ENCODE measurements at regions not wholly inside any gene's neighbourhood (a gene's known extent, or its start where the extent isn't known, plus 50 kb on each side); places are given as distances from the start of the nearest gene placed in this dataset.

DNA sequence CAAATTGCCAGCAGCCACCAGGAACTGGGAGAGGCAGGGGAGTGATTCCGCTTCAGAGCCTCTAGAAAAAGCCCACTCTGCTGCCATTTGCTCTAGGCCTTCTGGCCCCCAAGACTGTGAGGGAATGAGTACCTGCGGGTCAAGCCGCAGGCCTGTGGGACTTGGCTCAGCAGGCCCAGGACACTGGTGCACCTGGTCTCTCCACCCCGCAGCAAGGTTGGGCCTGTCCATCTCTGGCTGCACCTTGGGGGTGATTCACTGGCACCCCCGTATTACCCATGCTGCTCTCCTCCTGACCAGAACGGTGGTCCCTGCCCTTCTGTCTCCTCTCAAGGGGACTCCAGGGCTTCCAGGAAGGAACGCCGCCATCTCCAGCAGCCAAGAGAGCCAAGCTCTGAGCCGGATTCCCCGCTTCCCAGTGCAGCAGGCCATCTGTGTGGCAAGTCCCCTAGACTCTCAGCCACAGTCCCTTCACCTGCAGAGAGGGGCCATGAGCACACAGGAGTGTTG is 78.4 kb upstream of the OLFM1 start:
- no peaks in the 10 kb centered on the region for H3K9me1 ChIP-seq (ENCODE audit: control insufficient read depth, insufficient read depth, low read length)
- in situ Hi-C loops (cut with MboI), result no loop called here
- DNase-seq (ENCODE audit: extremely low read depth in 1 of 4, low spot score in 3 of 4) (no peak), ATAC-seq (no peak), FAIRE-seq (no peak)
- H3K27ac ChIP-seq (ENCODE audit: extremely low read depth, low read depth, low read length), result no peak overlapping the region
- no peaks in the 10 kb centered on the region for H4K20me1 ChIP-seq (replicated peaks; ENCODE audit: control insufficient read depth, insufficient read depth, low read length)
- no peaks in the 10 kb centered on the region for H3K9me3 ChIP-seq (replicated peaks; ENCODE audit: control insufficient read depth, insufficient read depth, low read depth, low read length)
- CTCF ChIA-PET (ENCODE audit: low intra/inter-chr PET ratio), result no interaction called here
- H3K79me2 ChIP-seq (ENCODE audit: control insufficient read depth, insufficient read depth, low read length), result no peaks in the 10 kb centered on the region
- H3K36me3 ChIP-seq (ENCODE audit: control insufficient read depth, insufficient read depth, low read length), result no peaks in the 10 kb centered on the region
- WGBS (ENCODE audit: insufficient coverage, low coverage, missing lambda C conversion rate), result 2% methylated on average over 7 of the region's 10 CpGs
- no peak for TF ChIP-seq SPI1 (IDR thresholded peaks at IDR 0.05; ENCODE audit: borderline replicate concordance, low read depth, low read length)
- no peak for TF ChIP-seq TAF1 (IDR thresholded peaks at IDR 0.05; ENCODE audit: control insufficient read depth, extremely low read depth, insufficient read depth, low read length, severe bottlenecking)
- no peak for TF ChIP-seq HOXB6 (CRISPR knock-in tag; IDR thresholded peaks at IDR 0.05; ENCODE audit: borderline replicate concordance)
- TF ChIP-seq, protein P1, sequence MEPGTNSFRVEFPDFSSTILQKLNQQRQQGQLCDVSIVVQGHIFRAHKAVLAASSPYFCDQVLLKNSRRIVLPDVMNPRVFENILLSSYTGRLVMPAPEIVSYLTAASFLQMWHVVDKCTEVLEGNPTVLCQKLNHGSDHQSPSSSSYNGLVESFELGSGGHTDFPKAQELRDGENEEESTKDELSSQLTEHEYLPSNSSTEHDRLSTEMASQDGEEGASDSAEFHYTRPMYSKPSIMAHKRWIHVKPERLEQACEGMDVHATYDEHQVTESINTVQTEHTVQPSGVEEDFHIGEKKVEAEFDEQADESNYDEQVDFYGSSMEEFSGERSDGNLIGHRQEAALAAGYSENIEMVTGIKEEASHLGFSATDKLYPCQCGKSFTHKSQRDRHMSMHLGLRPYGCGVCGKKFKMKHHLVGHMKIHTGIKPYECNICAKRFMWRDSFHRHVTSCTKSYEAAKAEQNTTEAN (CRISPR knock-in tag; IDR thresholded peaks at IDR 0.05), result no peak
- TF ChIP-seq RBM22 (IDR thresholded peaks at IDR 0.05; ENCODE audit: low read depth, low read length, poor library complexity, severe bottlenecking), result no peak
- TF ChIP-seq FOSL1 (tag; conservative IDR thresholded peaks at IDR 0.05), result no peak
- TF ChIP-seq PML (IDR thresholded peaks at IDR 0.05; ENCODE audit: low read length), result no peak
- TF ChIP-seq WHSC1 (IDR thresholded peaks at IDR 0.05; ENCODE audit: low read length), result no peak
- no peak for TF ChIP-seq GTF2E2 (tag; IDR thresholded peaks at IDR 0.05)
- no peak for TF ChIP-seq KAT2B (IDR thresholded peaks at IDR 0.05; ENCODE audit: low read depth, low read length)
- TF ChIP-seq, protein P2, sequence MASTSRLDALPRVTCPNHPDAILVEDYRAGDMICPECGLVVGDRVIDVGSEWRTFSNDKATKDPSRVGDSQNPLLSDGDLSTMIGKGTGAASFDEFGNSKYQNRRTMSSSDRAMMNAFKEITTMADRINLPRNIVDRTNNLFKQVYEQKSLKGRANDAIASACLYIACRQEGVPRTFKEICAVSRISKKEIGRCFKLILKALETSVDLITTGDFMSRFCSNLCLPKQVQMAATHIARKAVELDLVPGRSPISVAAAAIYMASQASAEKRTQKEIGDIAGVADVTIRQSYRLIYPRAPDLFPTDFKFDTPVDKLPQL (IDR thresholded peaks at IDR 0.05; ENCODE audit: extremely low read depth, insufficient read length), result no peak
- TF ChIP-seq C11orf30 (IDR thresholded peaks at IDR 0.05; ENCODE audit: low read depth), result no peak
- no peak for TF ChIP-seq ZNF436 (CRISPR knock-in tag; IDR thresholded peaks at IDR 0.05)
- TF ChIP-seq ZNF121 (CRISPR knock-in tag; conservative IDR thresholded peaks at IDR 0.05), result no peak
- TF ChIP-seq ASH1L (IDR thresholded peaks at IDR 0.05; ENCODE audit: borderline replicate concordance, low read depth, partially characterized antibody), result no peak
- no peak for TF ChIP-seq ZBTB7A (IDR thresholded peaks at IDR 0.05; ENCODE audit: borderline replicate concordance, control insufficient read depth, low read depth, low read length)
- TF ChIP-seq ZNF695 (CRISPR knock-in tag; IDR thresholded peaks at IDR 0.05), result no peak
- TF ChIP-seq TCF7L2 (IDR thresholded peaks at IDR 0.05; ENCODE audit: low read depth, low read length), result no peak
- no peak for TF ChIP-seq EP400 (IDR thresholded peaks at IDR 0.05)
- BruUV-seq (replicated peaks), result no TSS peak
- no peak overlapping the region for H2AFZ ChIP-seq (ENCODE audit: low read depth, low read length)
- H3K4me1 ChIP-seq (replicated peaks in 1 of 2; ENCODE audit: control insufficient read depth in 2 of 2, insufficient read depth in 2 of 2, low read length in 2 of 2), result no peaks in the 10 kb centered on the region
- no peak overlapping the region for H3K9ac ChIP-seq (ENCODE audit: insufficient read depth in 1 of 2, low read depth in 2 of 2, low read length in 2 of 2)
- no peak overlapping the region for H3K4me3 ChIP-seq
- H3K4me2 ChIP-seq (ENCODE audit: insufficient read depth, low read length), result no peak overlapping the region
- H3K27me3 ChIP-seq (ENCODE audit: control insufficient read depth in 2 of 2, insufficient read depth in 2 of 2, low read length in 2 of 2), result peaks cover 5 to 14% of the 10 kb centered on the region in 2 experiments; a peak in 3 of 5 replicates
- intact Hi-C loops (cut with micrococcal nuclease), result no loop called here
- POLR2A ChIA-PET, result no interaction called here
